Lower lobe of right lung (tissue), 2 donors: ENCODE measurements at regions not wholly inside any gene's neighbourhood (a gene's known extent, or its start where the extent isn't known, plus 50 kb on each side); places are given as distances from the start of the nearest gene placed in this dataset.

Experiments used
- ATAC-seq, 2 donors: fragments of 200-7000 bp; cut with Tn5 transposase; one replicate each; pipeline ENCODE4 v1.9.1; 2020 to 2022; ENCODE audit warnings: mild to moderate bottlenecking in 2 of 2, moderate library complexity in 2 of 2
- DNase-seq: peaks from one replicate; pipeline ENCODE4 v3.0.0-alpha.2; 2020
- H3K27ac ChIP-seq: fragments of 200-600 bp; one replicate; pipeline ENCODE4 v1.8.0; 2022
- H3K27me3 ChIP-seq: fragments of 200-600 bp; one replicate; pipeline ENCODE4 v1.8.0; 2022; ENCODE audit warnings: low read depth
- H3K36me3 ChIP-seq: fragments of 200-600 bp; one replicate; pipeline ENCODE4 v1.8.0; 2022; ENCODE audit warnings: mild to moderate bottlenecking
- H3K4me1 ChIP-seq: fragments of 200-600 bp; one replicate; pipeline ENCODE4 v1.8.0; 2022
- H3K4me3 ChIP-seq: fragments of 200-600 bp; one replicate; pipeline ENCODE4 v1.8.0; 2022; ENCODE audit warnings: mild to moderate bottlenecking
- H3K9me3 ChIP-seq: fragments of 200-600 bp; one replicate; pipeline ENCODE4 v1.8.0; 2022
- intact Hi-C: fragments of 100-400 bp; cut with DNase I; formaldehyde crosslinking; loops from one replicate; pipeline ENCODE4 v1.11.0; 2022
- TF ChIP-seq, protein P1 (sequence below): fragments of 200-600 bp; IDR thresholded peaks from one replicate; pipeline ENCODE4 v1.8.0; 2022; ENCODE audit warnings: antibody characterized with exemption, mild to moderate bottlenecking
- donor health status: DM: no; HTN: yes; CAD: no; lungs with severe emphysema.

DNA sequence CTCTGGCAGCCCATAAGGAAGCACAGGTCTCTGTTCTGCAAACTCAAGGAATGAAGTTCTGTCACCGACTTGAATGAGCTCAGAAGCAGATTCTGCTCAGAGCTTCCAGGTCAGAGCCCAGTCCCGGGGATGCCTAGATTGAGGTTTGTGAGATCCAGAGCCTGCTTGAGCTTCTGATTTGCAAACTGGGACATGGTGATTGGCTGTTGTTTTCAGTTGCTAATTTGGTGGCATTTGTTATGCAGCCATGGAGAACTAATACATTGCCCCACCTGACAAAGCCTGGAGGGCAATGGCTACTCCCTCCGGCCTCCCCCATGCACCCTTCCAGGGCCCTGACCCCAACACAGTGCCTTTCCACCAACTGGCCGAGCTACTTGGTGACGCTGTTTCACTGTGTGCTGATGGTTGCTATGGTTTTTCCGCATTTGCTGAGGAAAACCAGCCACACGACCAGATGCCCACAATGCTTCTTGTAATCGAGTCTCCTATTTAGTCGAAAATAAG lies 379.5 kb upstream of the ATP10A start:
- intact Hi-C loops: no loop called here
- ATAC-seq: no peak
- TF ChIP-seq, protein P1, sequence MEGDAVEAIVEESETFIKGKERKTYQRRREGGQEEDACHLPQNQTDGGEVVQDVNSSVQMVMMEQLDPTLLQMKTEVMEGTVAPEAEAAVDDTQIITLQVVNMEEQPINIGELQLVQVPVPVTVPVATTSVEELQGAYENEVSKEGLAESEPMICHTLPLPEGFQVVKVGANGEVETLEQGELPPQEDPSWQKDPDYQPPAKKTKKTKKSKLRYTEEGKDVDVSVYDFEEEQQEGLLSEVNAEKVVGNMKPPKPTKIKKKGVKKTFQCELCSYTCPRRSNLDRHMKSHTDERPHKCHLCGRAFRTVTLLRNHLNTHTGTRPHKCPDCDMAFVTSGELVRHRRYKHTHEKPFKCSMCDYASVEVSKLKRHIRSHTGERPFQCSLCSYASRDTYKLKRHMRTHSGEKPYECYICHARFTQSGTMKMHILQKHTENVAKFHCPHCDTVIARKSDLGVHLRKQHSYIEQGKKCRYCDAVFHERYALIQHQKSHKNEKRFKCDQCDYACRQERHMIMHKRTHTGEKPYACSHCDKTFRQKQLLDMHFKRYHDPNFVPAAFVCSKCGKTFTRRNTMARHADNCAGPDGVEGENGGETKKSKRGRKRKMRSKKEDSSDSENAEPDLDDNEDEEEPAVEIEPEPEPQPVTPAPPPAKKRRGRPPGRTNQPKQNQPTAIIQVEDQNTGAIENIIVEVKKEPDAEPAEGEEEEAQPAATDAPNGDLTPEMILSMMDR: no peak

DNA sequence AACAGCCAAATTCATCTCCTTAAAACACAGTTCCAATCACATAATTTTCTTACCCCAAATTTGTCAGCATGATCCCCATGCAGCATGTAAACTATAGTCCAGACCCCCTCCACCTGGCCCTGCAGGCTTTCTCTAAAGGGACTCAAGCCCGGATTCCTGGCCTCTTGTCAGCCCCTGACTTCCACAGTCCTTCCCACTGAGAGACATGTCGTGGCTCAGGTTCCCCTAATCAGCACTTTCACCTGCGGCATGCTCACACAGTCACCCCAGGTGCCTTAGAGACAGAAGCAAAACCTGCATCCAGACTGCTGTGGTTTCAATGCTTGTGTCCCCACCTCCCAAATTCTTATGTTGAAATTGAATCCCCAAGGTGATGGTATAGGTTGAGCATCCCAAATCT lies 372.7 kb upstream of the ATP10A start:
- no peaks in the 10 kb centered on the region for H3K27me3 ChIP-seq
- DNase-seq: no peak
- intact Hi-C loops: no loop called here
- no peaks in the 10 kb centered on the region for H3K36me3 ChIP-seq
- H3K4me1 ChIP-seq: no peaks in the 10 kb centered on the region
- H3K27ac ChIP-seq: no peak overlapping the region
- TF ChIP-seq, protein P1: no peak
- no peaks in the 10 kb centered on the region for H3K9me3 ChIP-seq
- no peak overlapping the region for H3K4me3 ChIP-seq
- no peak for ATAC-seq

More for the DNA sequence above, 379.5 kb upstream of the ATP10A start:
- Histone ChIP-seq H3K36me3 (no peaks in the 10 kb centered on the region), H3K4me1 (no peaks in the 10 kb centered on the region), H3K27ac (no peak overlapping the region), H3K4me3 (no peak overlapping the region), H3K27me3 (no peaks in the 10 kb centered on the region), H3K9me3 (no peaks in the 10 kb centered on the region)
- no peak for DNase-seq

DNA sequence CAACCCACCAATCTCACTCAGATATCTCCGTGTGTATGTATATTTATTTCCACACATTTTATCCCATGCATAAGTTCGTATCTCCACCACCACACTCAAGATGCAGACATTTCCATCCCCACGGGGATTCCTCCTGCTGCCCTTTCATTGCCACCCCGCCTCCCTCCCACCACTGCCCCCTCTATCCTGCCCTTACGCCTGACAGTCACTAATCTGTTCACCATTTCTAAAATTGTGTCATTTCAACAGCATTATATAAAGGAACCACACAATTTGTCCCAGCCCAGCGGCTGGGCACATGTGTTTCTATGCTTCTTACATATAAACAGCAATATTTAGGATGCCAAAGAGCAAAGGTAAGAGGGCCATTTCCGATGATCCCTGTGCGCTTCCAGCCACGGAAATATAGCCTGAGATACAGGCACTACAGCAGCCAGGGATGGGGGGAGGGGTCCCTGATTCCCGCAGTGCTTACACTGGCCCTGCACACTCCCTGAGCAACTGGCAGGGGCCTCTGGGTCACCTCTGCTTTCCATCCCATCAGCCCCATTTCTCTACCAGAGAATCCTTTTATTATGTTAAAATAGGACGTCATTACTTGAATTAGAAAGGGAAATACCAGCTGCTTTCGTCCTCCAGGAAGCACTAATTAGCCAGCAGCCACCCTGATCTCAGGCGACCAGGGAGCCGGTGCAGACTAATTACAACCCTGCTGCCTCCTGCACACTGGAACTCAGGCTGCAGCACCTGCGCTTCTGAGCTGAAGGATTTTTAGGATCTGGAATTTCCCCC lies 372.0 kb upstream of the ATP10A start:
- ATAC-seq (no peak), DNase-seq (no peak)
- TF ChIP-seq, protein P1: no peak
- no peak overlapping the region for H3K4me3 ChIP-seq
- H3K4me1 ChIP-seq: no peaks in the 10 kb centered on the region
- intact Hi-C loops: no loop called here
- no peaks in the 10 kb centered on the region for H3K36me3 ChIP-seq
- no peaks in the 10 kb centered on the region for H3K9me3 ChIP-seq
- H3K27me3 ChIP-seq: no peaks in the 10 kb centered on the region
- no peak overlapping the region for H3K27ac ChIP-seq

DNA sequence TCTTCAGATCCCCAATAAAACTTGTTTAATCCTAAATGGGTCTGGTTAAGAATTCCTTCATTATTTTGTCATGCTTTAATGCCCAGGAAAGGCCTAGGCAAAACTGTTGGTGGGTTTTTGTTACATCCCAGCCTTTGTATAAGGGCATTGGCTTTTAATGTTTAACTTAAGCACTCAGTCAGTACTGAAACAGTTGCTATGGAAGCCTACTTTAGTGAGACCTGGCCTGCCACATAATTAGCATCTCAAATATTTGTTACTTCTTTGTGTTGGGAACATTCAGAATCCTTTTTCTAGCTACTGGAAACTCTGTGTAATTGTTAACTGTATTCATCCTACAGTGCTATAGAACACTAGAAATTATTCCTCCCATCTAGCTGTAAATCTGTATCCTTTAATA lies 369.6 kb upstream of the ATP10A start:
- Histone ChIP-seq H3K36me3 (no peaks in the 10 kb centered on the region), H3K4me1 (no peaks in the 10 kb centered on the region), H3K4me3 (no peak overlapping the region), H3K27ac (no peak overlapping the region), H3K27me3 (no peaks in the 10 kb centered on the region), H3K9me3 (no peaks in the 10 kb centered on the region)
- TF ChIP-seq, protein P1: no peak
- ATAC-seq (no peak), DNase-seq (no peak)
- intact Hi-C loops: no loop called here

DNA sequence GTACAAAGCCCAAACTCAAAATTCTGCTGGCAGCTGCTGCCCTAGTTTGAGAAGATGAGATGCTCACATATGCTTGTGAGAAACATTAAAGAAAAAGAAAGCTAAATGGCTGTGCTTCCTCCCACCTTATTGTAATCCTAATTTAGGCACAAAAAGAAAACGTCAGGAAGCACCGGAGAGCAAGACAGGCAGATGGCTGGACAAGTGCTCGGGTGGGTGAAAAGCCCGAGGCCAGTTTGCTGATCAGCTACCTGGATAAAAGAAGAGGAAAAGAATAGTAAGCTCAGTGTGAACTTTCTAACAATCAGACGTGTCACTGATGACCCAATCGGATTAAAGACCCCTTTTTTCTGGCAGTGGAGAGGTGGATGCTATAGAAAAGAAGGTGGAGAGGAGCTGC lies 368.0 kb upstream of the ATP10A start:
- Histone ChIP-seq H3K4me1 (no peaks in the 10 kb centered on the region), H3K27me3 (no peaks in the 10 kb centered on the region), H3K4me3 (no peak overlapping the region), H3K9me3 (no peaks in the 10 kb centered on the region), H3K27ac (no peak overlapping the region), H3K36me3 (no peaks in the 10 kb centered on the region)
- ATAC-seq (no peak), DNase-seq (no peak)
- intact Hi-C loops: no loop called here
- TF ChIP-seq, protein P1: no peak
